ENCODE measurements at regions not wholly inside any gene's neighbourhood (a gene's known extent, or its start where the extent isn't known, plus 50 kb on each side); places are given as distances from the start of the nearest gene placed in this dataset.

GRCh38 chr11:128251140-128251539 lies 336.2 kb downstream of the ETS1 start:
- DNase-seq = no peak

GRCh38 chr11:128250482-128250881 lies 336.9 kb downstream of the ETS1 start:
- DNase-seq = no peak

- no peak for DNase-seq
These were observed 340.4 kb downstream of the ETS1 start for GRCh38 chr11:128246810-128247594.

- no peak for DNase-seq
These were observed 341.0 kb downstream of the ETS1 start for GRCh38 chr11:128246364-128246801.

- DNase-seq = no peak
These were observed 342.5 kb downstream of the ETS1 start for GRCh38 chr11:128244871-128245270.

DNA sequence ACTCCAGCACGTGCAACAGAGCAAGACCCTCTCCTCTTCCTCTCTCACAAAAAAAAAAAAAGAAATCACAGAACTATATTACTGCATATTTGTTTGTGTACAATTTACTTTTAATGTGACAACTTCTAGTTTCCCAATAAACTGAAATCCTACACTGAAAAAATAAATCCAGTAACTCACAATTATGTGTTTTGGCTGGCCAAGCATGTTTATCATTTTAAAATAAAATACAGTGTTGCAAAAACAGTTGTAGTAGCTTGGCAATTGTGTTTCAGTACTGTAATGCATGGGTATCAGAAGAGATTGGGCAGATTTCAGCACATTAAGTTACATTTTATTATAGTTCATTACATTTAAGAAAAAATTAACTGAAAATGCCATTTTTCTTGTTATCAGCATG lies 344.9 kb downstream of the ETS1 start:
- no peak for DNase-seq

DNA sequence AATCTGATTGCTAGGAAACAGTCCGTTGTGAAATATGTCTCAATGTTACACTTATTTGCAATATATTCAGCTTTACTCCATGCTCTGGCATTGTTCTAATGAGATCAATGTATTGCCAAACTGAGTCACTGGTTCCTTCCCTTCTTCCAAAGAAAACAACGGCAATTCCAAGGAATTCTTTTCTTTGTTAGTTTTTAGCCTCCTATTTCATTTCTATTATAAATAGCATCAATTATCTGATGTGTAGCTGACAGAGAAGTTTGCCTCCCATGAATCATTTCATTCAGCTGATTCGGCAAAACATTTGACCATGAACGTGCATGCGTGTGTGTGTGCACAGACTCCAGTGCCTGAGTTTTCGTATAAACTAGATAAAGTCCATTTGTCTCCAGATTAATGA lies 346.8 kb downstream of the ETS1 start:
- no peak for DNase-seq

GRCh38 chr11:128239306-128239705 lies 348.1 kb downstream of the ETS1 start:
- no peak for DNase-seq

DNA sequence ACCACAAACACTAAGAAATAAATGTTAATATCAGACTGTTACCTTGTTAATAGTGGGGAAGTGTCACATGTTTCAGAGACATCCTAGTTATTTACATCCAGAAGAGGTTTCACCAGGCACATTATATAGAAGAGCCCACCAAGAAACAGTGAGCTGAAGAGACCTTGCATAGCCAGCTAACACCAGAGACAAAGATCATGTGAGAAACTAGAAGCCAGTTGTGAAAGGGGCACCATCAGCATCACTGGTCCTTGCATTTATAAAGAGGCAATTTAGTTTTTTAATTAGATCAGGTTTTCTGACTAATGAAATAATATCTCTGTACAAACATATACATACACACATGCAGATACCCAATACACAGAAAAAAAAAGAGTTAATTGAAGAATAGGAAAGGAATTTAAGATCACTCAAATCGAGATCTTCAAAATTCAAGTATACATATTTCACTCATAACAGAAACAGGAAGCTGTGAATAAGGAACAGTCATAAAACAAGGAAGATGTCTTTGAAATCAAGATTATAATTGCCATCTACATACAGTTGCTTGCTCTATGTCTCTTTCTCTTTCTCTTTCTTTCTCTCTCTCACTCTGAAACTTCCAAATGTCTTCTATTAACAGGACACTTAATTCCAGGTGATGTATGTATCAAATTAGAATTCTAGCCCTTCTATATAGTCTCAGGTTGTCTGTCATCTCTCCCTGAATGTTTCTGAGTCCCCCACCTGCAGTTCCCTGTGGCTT lies 348.7 kb downstream of the ETS1 start:
- DNase-seq = no peak

DNA sequence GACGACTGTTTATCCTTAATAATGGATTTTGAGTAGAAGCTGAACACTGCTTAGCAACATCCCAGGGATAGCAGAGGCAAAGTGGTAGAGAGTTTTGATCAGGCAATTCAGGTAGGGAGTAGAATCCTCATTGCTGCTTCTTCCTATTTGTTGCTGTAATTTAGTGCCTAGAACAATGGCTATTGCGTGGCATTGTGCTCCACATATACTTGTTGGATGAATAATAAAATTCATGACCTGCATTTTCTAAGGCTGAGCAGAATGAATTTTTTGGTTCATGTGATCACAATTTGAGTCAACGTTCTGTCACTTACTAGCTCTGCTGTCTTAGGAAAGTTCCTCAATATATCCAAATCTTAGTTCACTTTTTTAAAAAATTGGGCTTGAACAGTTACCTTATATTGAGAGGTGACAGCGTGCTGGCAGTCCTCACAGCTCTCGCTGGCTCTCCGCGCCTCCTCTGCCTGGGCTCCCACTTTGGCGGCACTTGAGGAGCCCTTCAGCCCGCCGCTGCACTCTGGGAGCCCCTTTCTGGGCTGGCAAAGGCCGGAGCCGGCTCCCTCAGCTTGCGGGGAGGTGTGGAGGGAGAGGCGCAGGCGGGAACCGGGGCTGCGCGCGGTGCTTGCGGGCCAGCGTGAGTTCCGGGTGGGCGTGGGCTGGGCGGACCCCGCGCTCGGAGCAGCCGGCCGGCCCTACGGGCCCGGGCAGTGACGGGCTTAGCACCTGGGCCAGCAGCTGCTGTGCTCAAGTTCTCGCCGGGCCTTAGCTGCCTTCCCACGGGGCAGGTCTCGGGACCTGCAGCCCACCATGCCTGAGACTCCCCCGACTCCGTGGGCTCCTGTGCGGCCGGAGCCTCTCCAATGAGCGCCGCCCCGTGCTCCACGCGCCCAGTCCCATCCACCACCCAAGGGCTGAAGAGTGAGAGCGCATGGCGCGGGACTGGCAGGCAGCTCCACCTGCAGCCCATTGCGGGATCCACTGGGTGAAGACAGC lies 350.6 kb downstream of the ETS1 start:
- no peak for DNase-seq

DNA sequence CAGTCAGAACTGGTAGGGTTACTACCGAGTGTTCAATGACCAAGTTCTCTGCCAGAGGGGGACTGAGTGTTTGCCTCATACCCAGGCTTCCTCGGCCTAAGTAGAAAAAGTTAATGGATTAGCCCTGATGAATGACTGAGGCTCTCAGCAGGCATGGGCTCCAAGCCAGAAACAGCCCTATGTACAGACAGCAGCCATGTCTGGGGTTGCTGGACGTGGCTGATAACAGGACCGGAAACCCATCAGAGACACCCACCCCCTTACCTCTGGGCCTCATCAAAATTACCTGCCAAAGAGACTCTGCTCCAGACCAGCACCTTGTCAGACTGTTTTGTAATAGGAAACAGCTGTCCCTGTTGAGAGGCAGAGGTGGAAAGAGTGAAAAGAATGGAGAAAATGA lies 351.4 kb downstream of the ETS1 start:
- DNase-seq = peak; percentile 60

DNA sequence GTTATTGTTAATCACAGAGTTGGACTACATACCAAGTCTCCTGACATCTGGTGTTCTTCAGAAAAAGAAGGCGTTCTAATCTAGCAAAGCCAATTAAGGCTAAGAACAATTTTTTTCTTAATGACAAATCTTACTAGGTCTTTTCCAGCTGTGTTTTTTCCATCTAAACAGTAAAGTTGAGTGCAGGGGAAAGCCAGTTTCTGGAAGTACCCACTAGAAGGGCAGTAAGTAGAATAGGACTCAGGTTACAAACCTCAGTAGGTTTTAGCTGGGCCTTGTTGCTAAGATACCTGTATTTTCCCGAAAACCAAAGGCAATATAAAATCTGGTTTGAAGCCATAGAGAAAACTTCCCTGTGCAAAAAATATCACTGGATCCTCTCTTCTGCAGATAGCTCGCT lies 351.9 kb downstream of the ETS1 start:
- peak; percentile 32 for DNase-seq

- no peak for DNase-seq
These were observed 353.2 kb downstream of the ETS1 start for GRCh38 chr11:128234143-128234542.

DNA sequence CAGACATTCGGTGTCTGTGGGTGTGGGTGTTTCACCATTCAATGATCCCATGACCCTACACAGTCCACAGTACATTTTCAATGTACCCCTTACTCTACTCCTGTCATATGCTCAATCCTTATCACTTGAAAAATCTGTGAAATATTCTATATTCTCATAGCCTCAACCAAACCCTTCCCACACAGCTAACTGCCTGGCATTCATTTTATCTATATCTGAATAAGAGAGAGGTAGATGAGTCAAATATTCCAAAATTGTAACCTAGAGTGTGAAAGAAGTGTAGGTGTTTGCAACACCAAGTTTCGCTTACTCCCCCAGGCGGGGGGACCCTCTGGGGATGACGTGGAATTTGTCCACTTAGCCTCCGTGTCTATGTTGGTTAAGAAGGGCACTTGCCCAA lies 354.8 kb downstream of the ETS1 start:
- no peak for DNase-seq

DNA sequence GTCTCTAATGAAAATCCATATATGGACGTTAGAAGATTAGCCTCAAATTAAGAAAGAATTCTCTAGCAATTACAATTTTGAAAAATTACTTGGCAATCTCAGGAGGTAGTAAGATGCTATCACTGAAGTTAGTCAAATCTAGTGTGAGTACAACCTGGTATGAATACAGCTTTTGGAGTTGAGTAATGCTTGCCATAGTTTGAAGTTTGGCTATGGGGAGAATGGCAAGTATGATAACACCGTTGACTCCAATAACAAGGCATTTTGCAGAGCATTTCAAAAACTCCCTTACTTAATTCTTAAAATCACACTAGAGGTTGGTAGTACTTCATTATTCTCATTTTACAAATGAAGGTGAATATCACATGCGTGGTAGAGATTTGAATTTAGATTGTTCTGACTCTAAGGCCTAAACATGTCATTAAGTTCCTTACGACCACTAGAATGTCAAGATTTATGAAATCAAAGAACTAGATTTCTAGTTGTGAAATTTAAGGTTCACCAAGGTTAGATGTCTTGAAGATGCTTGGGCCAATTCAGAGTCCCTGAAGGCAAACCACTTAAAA lies 355.4 kb downstream of the ETS1 start:
- DNase-seq = no peak

DNA sequence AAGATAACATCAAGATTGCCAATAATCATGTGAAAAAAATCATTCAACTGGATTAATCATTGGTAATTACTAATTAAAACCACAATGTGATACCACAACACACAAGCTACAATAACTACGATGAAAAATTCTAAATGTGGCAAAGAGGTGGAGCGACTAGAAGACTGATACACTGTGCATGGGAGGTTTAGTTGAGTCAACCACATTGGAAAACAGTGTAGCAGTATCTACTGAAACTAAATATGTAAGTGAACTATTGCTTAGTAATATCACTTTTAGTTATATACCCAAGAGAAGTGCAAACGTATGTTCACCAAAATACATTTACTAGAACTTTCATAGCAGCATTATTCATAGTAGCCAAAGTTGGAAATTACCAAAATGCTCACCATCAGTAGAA lies 359.9 kb downstream of the ETS1 start:
- no peak for DNase-seq

DNA sequence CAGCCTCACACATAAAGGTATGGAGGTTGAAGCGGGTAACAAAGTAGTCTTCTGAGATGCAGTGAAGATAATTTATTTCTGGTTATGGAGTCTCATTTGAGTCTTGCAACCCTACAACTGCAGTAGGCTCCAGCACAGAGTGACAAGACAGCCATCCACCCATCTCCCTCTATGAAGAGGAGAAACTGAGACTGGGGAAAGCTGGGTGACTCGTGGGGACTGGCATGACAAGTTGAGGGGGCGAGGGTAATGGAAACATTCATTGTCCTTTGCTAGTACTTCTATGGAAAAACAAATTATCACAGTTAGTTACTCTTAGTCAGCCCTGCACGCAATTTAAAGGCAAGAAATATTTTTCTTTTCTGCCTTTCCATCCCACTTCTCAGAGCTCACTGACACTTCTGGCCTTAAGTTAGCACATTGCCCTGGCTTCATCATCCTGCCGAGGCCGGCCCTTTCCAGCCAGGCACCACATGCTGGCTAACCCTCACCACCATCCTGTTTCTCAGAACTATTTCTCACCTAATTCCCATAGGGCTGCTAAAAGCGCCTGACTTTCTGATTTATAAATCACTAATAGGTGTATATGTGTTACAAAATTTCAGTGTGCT lies 361.1 kb downstream of the ETS1 start:
- no peak for DNase-seq

DNA sequence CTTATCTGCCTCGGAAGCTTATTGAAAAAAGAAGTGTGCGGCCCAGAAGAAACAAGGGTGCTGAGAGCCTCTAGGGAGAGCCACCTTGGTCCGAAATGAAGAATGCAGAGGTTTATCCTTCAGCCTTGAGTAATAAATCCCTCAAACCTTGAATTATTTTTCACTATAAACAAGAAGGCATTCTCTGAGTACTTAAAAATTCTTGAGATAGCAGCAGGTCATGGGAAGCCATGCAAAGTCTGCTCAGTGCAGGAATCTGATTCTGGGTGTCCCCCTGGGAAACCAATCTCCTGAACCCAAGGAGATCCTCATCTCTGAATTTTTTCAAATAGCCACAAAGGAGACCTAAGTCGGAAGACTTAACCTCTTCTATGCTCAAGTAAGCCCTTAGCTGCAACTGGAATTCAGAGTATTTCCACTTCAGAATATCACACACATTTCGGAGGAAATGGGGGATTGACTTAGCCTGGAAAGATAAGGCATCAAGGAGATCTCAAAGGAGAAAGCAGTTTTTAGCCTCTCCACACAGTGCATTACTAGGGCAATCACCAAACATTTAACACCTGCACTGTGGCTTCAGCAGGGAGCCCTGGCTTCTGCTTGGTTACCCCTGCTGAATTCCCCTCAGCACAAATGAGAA lies 365.0 kb downstream of the ETS1 start:
- no peak for DNase-seq

GRCh38 chr11:128219731-128220120 lies 367.6 kb downstream of the ETS1 start:
- DNase-seq = no peak

DNA sequence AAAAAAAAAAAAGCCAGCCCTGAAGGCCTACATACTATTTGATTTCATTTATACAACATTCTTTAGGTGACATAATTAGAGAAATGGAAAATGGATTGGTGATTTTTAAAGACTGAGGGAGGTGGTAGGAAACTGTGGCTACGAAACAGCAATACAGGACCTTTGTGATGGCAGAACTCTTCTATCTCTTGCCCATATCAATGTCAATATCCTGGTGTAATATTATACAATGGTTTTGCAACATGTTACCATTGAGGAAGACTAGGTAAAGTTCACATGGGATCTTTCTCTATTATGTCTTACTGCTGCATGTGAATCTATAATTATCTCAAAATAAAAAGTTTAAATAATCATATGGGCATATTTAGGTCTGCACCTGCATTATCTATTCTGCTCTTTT lies 371.2 kb downstream of the ETS1 start:
- DNase-seq = no peak

DNA sequence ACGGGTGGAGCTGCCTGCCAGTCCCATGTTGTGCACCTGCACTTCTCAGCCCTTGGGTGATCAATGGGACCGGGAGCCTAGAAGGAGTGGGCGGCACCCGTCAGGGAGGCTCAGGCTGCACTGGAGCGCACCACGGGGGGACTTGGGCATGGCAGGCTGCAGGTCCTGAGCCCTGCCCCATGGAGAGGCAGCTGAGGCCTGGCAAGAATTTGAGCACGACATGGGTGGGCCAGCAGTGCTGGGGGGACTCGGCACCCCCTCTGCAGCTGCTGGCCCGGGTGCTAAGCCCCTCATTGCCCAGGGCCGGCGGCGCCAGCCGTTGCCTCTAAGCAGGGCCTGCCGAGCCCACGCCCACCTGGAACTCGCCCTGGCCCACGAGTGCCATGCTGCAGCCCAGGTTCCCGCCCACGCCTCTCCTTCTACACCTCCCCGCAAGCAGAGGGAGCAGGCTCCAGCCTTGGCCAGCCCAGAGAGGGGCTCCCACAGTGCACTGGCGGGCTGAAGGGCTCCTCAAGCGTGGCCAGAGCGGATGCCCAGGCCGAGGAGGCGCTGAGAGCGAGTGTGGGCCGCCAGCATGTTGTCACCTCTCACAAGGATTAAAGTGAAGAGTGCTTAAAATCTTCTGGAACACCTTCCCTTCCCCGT lies 372.0 kb downstream of the ETS1 start:
- no peak for DNase-seq
